ENCODE measurements at regions not wholly inside any gene's neighbourhood (a gene's known extent, or its start where the extent isn't known, plus 50 kb on each side); places are given as distances from the start of the nearest gene placed in this dataset.
"Not testable (repeated sequence)": the region's sequence is repeated elsewhere in the genome, so short reads cannot be mapped to it uniquely, and the experiment has no call there.

GRCh38 chr2:15809404-15809803 is 130.9 kb upstream of the MYCN start:
- DNase-seq (ENCODE audit: low spot score) = no peak

GRCh38 chr2:15810477-15811150 is 129.7 kb upstream of the MYCN start:
- no peak for DNase-seq (ENCODE audit: low spot score)

- DNase-seq (ENCODE audit: low spot score) = no peak
Measured at GRCh38 chr2:15811367-15811766, 129.0 kb upstream of the MYCN start.

GRCh38 chr2:15812187-15812780 is 128.1 kb upstream of the MYCN start:
- DNase-seq (ENCODE audit: low spot score) = no peak

- DNase-seq (ENCODE audit: low spot score) = no peak
Measured at GRCh38 chr2:15813481-15814266, 126.7 kb upstream of the MYCN start.

GRCh38 chr2:15814403-15814802 is 125.9 kb upstream of the MYCN start:
- no peak for DNase-seq (ENCODE audit: low spot score)

GRCh38 chr2:15814946-15815345 is 125.4 kb upstream of the MYCN start:
- DNase-seq (ENCODE audit: low spot score) = no peak

GRCh38 chr2:15816226-15816625 is 124.1 kb upstream of the MYCN start:
- DNase-seq (ENCODE audit: low spot score) = no peak

GRCh38 chr2:15816674-15817406 is 123.5 kb upstream of the MYCN start:
- DNase-seq (ENCODE audit: low spot score) = no peak

- no peak for DNase-seq (ENCODE audit: low spot score)
Measured at GRCh38 chr2:15817748-15818147, 122.6 kb upstream of the MYCN start.

GRCh38 chr2:15818318-15818753 is 122.0 kb upstream of the MYCN start:
- DNase-seq (ENCODE audit: low spot score) = no peak

- no peak for DNase-seq (ENCODE audit: low spot score)
Measured at GRCh38 chr2:15818881-15819280, 121.5 kb upstream of the MYCN start.

GRCh38 chr2:15819562-15820256 is 120.6 kb upstream of the MYCN start:
- no peak for DNase-seq (ENCODE audit: low spot score)

GRCh38 chr2:15820257-15820566 is 120.1 kb upstream of the MYCN start:
- no peak for DNase-seq (ENCODE audit: low spot score)

- DNase-seq (ENCODE audit: low spot score) = no peak
Measured at GRCh38 chr2:15820927-15821326, 119.4 kb upstream of the MYCN start.

GRCh38 chr2:15822151-15823044 is 118.0 kb upstream of the MYCN start:
- DNase-seq (ENCODE audit: low spot score) = no peak

- DNase-seq (ENCODE audit: low spot score) = no peak
Measured at GRCh38 chr2:15823459-15824396, 116.6 kb upstream of the MYCN start.

- not testable (repeated sequence) for DNase-seq (ENCODE audit: low spot score)
Measured at GRCh38 chr2:15824467-15824866, 115.9 kb upstream of the MYCN start.

- DNase-seq (ENCODE audit: low spot score) = no peak
Measured at GRCh38 chr2:15825276-15825980, 114.9 kb upstream of the MYCN start.
